T-helper 2 cell (primary cell): ENCODE measurements at regions not wholly inside any gene's neighbourhood (a gene's known extent, or its start where the extent isn't known, plus 50 kb on each side); places are given as distances from the start of the nearest gene placed in this dataset.
"Not testable (repeated sequence)": the region's sequence is repeated elsewhere in the genome, so short reads cannot be mapped to it uniquely, and the experiment has no call there.

Source experiments
- DNase-seq, 5 experiments: peaks; one replicate each; pipeline versions ENCODE4 v3.0.0 to v3.0.0-alpha.2; 2012 to 2022

GRCh38 chr11:67759321-67759720 lies 84.9 kb upstream of the ALDH3B2 start:
- DNase-seq: not testable (repeated sequence)

- DNase-seq: not testable (repeated sequence)
Observed at GRCh38 chr11:67758467-67758866, 84.0 kb upstream of the ALDH3B2 start.

GRCh38 chr11:67758009-67758408 lies 83.6 kb upstream of the ALDH3B2 start:
- DNase-seq: not testable (repeated sequence)

- DNase-seq: not testable (repeated sequence)
Observed at GRCh38 chr11:67753820-67754219, 79.4 kb upstream of the ALDH3B2 start.

GRCh38 chr11:67745181-67745726 lies 70.8 kb upstream of the ALDH3B2 start:
- no peak for DNase-seq

GRCh38 chr11:67744231-67744630 lies 69.8 kb upstream of the ALDH3B2 start:
- DNase-seq: not testable (repeated sequence)

GRCh38 chr11:67738231-67738630 lies 63.8 kb upstream of the ALDH3B2 start:
- DNase-seq: not testable (repeated sequence)

- not testable (repeated sequence) for DNase-seq
Observed at GRCh38 chr11:67737562-67738080, 63.2 kb upstream of the ALDH3B2 start.

GRCh38 chr11:67732045-67732787 lies 57.8 kb upstream of the ALDH3B2 start:
- DNase-seq: peak; percentile 13 to 57 (median 29)

- no peak for DNase-seq
Observed at GRCh38 chr11:67731583-67731982, 57.2 kb upstream of the ALDH3B2 start.

GRCh38 chr11:67728163-67728571 lies 53.7 kb upstream of the ALDH3B2 start:
- not testable (repeated sequence) for DNase-seq

- peak in 2 of 5 experiments; percentile 16 to 38 for DNase-seq
Observed at GRCh38 chr11:67727066-67728040, 52.9 kb upstream of the ALDH3B2 start.
